ELF-1 (cell line): ENCODE measurements at regions not wholly inside any gene's neighbourhood (a gene's known extent, or its start where the extent isn't known, plus 50 kb on each side); places are given as distances from the start of the nearest gene placed in this dataset.
"Not testable (repeated sequence)": the region's sequence is repeated elsewhere in the genome, so short reads cannot be mapped to it uniquely, and the experiment has no call there.

Source experiments
- DNase-seq: peaks from one replicate; pipeline ENCODE4 v3.0.0-alpha.2; 2016; ENCODE audit warnings: low read depth, low spot score

- no peak for DNase-seq
Observed at GRCh38 chr5:174547814-174548213, 176.6 kb upstream of the MSX2 start.

DNA sequence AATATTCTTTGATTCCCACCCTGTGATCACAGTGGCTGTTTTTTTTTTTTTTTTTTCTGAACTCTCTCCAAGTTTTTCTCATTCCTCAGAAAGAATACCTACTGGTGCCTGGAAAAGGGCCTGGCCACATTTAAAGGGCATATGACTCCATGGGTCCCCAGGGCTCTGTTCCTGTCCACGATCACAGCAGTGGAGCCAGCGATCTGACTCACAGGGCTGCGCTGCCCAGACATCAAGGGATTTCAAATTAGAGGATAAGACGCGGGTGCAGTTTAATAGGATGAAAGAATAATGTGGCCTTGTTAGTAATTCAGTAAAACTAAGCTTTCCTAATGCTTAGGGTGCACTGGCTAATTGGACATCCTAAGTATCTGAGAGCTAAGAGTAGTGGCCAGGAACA, 175.1 kb upstream of the MSX2 start:
- DNase-seq = no peak

- DNase-seq = no peak
Observed at GRCh38 chr5:174550026-174550425, 174.4 kb upstream of the MSX2 start.

GRCh38 chr5:174552428-174552827, 172.0 kb upstream of the MSX2 start:
- no peak for DNase-seq

DNA sequence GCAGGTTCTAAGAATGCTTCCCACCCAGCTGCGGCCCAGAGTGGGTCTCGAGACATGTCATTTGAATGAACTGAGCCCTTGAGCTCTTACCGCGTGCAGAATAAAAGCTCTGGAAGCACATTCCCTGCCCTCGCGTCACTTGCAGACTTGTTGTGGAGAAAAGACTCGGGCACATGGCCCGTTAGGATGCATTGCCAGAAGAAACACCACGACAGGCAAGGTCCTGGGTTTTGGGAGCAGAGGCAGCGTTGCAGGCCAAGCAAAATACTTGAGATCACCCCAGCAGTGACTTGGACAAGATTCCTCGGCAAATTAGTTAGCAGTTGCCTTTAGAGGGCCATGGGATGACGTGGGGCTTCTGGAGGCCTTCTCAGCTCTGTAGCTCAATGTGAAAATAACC, 170.8 kb upstream of the MSX2 start:
- no peak for DNase-seq

DNA sequence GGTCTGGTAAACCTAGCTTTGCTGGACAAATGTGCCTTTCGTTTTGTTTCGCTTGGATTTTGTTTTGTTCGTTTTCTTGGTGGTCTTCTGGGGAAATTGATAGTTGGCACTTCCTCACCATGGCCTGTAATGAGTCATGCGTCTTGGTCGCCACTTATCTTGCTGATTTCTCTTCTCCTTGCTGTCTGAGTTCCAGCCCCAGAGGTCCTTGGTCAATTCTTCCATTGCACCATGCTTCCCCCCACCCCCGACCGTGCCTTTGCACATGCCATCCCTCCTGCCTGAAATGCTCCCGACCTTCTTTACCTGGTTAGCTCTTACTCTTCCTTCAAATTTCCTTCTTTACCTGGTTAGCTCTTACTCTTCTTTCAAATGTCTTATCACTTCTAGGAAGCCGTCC, 168.7 kb upstream of the MSX2 start:
- peak; percentile 55 for DNase-seq

DNA sequence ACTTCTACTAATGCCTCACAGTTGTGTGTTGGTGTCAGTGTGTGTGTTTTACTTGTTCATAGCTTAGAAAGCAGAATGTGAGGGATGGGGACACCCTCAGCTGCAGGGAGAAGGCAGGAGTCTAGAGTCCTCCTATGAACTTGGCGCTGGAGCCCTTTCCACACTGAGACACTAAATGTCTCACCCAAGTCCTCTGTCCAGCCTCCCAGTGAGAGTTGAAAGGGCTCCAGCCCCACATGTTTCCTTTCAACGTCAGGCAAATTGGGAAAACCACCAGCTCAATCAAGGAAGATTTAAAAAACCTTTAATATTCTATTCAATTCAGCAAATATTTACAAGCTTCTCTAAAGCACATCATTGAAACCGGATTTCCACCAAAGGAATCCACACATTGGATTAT, 167.6 kb upstream of the MSX2 start:
- DNase-seq = no peak

GRCh38 chr5:174558190-174558589, 166.2 kb upstream of the MSX2 start:
- DNase-seq = no peak

GRCh38 chr5:174559141-174559540, 165.2 kb upstream of the MSX2 start:
- no peak for DNase-seq

- peak; percentile 55 for DNase-seq
Observed at GRCh38 chr5:174559566-174560090, 164.8 kb upstream of the MSX2 start.

- DNase-seq = no peak
Observed at GRCh38 chr5:174560861-174561260, 163.5 kb upstream of the MSX2 start.

- not testable (repeated sequence) for DNase-seq
Observed at GRCh38 chr5:174563040-174563439, 161.3 kb upstream of the MSX2 start.

DNA sequence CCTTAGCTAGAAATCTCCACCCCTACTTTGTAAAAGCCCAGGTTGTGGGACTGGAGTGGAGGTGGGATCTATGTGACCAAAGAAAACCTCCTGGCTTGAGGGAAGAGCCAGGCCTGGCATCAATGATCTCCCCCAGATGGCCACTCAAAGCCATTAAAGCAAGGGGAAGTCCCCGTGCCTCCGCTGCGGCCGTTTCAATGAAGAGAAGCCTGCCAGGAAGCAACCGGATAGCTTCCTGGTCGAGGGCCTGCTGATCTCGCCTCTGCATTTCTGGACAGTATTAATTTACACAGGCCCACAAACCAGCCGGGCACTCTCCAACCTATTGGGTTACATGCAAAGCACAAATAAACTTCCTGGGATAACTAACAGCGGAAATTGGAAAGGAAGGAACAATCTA, 160.5 kb upstream of the MSX2 start:
- DNase-seq = no peak

DNA sequence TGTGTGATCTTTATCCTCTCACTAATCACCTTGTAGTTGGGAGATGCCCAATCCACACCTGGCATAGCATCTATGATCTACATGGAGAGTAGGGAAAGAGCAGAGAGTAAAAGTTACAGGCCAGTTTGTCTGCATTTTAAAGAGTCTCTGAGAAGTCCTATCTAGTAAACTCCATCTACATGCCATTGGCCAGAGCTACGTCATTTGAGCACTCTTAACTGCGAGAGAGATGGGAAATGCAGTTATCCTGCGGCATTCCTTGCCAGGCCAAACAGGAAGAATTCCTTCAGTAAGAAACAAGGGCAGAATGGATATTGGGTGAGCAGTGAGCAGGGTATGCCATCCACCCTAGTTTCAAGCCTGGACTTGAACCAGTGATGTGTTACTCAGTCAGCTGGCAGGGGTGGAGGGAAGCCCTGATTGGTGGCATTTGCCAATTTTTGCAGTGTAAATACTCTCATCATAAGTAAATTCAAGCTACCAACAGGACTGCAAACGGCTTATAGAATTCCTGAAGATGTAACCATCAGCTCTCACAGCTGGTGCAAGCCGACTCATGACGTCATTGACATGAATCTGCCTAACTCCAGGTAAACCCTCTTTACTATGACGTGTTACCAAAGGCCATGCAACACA, 156.8 kb upstream of the MSX2 start:
- no peak for DNase-seq

GRCh38 chr5:174570662-174571061, 153.7 kb upstream of the MSX2 start:
- no peak for DNase-seq

DNA sequence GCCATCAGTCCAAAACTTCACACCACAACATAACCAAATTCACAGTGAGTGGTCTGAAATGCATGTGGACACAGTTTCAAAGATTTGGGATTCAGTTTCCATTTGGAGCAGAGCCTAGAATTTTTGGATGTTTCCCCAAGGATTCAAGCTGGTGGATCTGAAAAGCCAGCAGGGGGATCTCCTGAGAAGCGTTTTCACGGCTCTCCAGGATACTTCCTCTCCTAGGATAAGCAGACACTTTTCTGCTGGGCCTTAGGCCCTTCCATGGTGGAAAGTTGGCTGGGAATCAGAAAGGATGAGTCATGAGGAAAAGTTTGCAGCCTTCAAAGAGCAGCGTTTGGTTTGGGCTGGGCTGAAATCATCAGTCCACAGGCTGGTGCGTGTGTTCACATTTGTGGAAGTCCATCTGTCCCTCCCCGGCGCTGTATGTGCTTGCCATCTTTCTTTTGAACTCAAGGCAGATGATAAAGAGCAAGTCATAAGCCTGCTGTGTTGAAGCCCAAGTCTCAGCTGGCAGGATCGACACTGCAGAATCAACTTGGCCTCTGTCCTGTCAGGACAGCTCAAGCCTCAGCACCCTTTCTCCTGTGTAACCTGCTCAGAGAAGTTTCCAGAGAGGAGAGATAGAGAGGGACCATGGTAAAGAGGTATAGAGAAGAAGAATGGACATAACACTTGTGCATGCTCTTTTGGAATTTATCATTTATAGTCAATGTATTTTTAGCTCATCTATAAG, 152.6 kb upstream of the MSX2 start:
- peak; percentile 80 for DNase-seq

DNA sequence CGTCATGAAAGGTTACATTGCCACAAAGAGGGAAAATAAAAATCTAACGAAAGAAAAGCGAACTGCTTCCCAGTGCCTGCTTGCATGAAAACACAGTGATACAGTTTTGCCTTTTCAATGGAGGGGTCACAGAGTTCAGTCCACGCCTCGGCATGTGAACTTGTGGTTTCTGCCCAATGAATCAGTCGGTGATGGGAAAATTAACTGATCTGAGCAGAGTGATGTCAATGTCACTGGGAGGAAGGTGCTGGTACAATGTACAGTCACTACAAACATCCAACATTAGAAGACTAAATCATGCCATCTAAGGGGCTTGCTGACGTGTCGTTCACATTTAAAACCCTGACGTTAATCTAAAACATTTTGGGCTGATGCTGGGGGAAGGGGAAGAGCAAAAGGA, 151.8 kb upstream of the MSX2 start:
- DNase-seq = no peak

DNA sequence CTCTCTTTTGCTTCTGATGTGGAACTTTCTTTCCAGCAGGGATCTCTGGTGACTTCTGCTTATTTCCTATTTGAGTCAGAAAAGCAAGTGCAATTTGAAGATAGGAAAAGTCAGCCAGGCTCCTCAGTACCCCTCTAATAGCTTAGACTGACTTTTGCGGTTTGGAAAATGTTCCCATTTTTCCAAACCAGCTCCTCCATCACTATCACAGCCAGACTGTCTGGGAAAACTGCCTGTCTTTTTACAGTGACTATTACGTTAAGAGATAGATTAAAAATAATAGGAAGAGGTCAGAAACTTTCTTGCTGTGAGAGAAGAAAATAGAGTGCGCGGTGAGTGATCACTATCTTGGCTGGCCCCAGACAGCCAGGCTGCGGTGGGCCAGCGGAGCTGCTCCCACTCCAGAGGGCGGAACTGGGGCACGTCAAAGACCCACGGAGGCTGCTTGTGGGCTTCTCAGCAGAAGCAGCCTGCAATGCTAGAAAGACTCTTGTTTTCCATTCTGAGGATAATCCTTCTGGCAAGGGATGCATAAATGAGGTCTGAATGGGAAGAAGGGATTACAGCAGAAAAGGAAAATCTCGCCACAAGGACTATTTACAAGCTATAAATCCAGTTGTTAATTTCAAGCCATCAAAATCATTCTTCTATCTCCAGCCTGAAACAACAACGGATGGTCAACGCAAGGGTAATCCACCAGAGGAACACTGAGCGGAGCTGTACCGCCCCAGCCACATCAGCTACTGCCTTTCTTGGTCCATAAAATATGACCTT, 151.0 kb upstream of the MSX2 start:
- no peak for DNase-seq

DNA sequence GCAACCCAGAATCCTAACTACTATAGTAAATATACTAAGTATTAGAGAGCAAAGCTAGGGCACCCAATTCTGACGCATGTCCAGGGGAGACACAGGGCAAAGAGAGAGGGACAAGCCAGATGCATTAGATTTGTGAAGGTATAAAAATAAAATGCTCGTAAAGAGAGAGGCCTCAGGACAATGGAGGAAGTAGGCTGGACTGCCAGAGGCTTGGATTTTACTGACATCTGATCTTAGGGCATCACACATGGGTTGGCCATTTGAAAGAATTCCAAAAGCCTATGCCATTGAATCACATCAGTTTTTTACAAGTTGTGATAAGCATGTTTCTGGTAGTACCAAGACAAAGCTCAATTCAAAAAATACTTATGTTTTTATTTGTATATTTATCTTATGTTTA, 149.3 kb upstream of the MSX2 start:
- no peak for DNase-seq

DNA sequence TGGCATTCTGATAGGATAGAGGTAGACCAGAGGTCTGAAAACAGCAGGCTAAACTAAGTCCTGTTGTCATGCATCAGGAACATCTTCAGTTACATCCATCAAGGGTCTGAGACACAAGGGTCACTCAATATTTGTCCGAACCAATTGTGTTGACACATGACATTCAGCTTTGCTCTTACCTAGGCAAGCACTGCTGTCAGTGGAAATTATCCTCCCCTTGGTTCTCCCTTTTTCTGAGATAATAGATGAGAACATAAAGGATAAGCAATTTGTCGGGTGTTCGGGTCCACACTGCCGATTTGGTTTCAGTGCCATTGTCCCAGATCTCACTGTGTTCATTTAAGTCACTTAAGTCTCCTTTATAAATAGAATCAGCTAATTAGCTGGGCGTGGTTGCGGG, 148.3 kb upstream of the MSX2 start:
- no peak for DNase-seq

GRCh38 chr5:174581479-174581878, 142.9 kb upstream of the MSX2 start:
- peak; percentile 80 for DNase-seq

- no peak for DNase-seq
Observed at GRCh38 chr5:174581894-174582293, 142.5 kb upstream of the MSX2 start.

- no peak for DNase-seq
Observed at GRCh38 chr5:174583071-174583470, 141.3 kb upstream of the MSX2 start.
